Body of pancreas (tissue), 4 donors: ENCODE measurements at regions not wholly inside any gene's neighbourhood (a gene's known extent, or its start where the extent isn't known, plus 50 kb on each side); places are given as distances from the start of the nearest gene placed in this dataset.

Experiments
- ATAC-seq: fragments of 150-250 bp; one replicate; pipeline ENCODE4 v1.9.1; 2016
- DNase-seq, 4 donors: peaks; one replicate each; pipeline ENCODE4 v3.0.0-alpha.2; 2019
- H3K27ac ChIP-seq, 4 donors: fragments of 200-600 bp; sonication (generic); 1 replicate in 3 of 4; 2 replicates in 1 of 4; pipeline versions ENCODE4 v1.5.1 to v1.6.1; 2016 to 2019; ENCODE audit warnings: mild to moderate bottlenecking in 1 of 4, mixed read lengths in 1 of 4, moderate library complexity in 1 of 4
- H3K27me3 ChIP-seq, 2 donors: fragments of 200-600 bp; sonication (generic); one replicate each; pipeline ENCODE4 v1.6.0; 2016; ENCODE audit warnings: mild to moderate bottlenecking in 1 of 2
- H3K36me3 ChIP-seq, 2 donors: fragments of 200-600 bp; sonication (generic); replicated peaks in 1 of 2; 2 replicates each; pipeline ENCODE4 v1.5.1; 2016; ENCODE audit warnings: low read depth in 2 of 2; ENCODE audit not compliant: insufficient read depth in 1 of 2
- H3K4me1 ChIP-seq: fragments of 200-600 bp; sonication (generic); one replicate; pipeline ENCODE4 v1.6.0; 2016
- H3K4me3 ChIP-seq, 2 donors: fragments of 200-600 bp; sonication (generic); 1 replicate in 1 of 2; 2 replicates in 1 of 2; pipeline ENCODE4 v1.5.1; 2016 to 2019
- H3K9me3 ChIP-seq, 3 donors: fragments of 200-600 bp; sonication (generic); 1 replicate in 2 of 3; 2 replicates in 1 of 3; pipeline ENCODE4 v1.5.1; 2016
- CTCF ChIP-seq, 7 experiments: fragments of 450-650 bp in 4 of 7; fragments of 200-600 bp in 3 of 7; sonication (generic) in 3 of 7; IDR thresholded peaks; one replicate each; pipeline ENCODE4 v1.5.1; 2016 to 2019; ENCODE audit warnings: antibody characterized with exemption in 7 of 7
- POLR2A ChIP-seq, 3 donors: fragments of 450-650 bp; IDR thresholded peaks; one replicate each; pipeline ENCODE4 v1.6.1; 2016; ENCODE audit warnings: antibody characterized with exemption in 3 of 3, mild to moderate bottlenecking in 2 of 3
- WGBS, 2 donors: methylation state at CpG; one replicate each; pipeline ENCODE4 v1.1.5; 2017; 5-methylcytosine and 5-hydroxymethylcytosine counted together
- intact Hi-C: fragments of 100-400 bp; cut with DNase I; formaldehyde crosslinking; loops from one replicate; pipeline ENCODE4 v1.15.1; 2023

GRCh38 chr1:78222960-78223358 is 177.2 kb downstream of the GIPC2 start:
- intact Hi-C loops = no loop called here

GRCh38 chr1:78223417-78224215 is 177.8 kb downstream of the GIPC2 start:
- Histone ChIP-seq H3K27ac (peak overlapping the region; percentile 58 to 83 (median 78)), H3K36me3 (no peaks in the 10 kb centered on the region), H3K27me3 (no peaks in the 10 kb centered on the region), H3K4me3 (no peak overlapping the region), H3K9me3 (no peaks in the 10 kb centered on the region), H3K4me1 (peaks cover 51% of the 10 kb centered on the region)
- DNase-seq (peak in 3 of 4 donors; percentile 52 to 73 (median 55)), ATAC-seq (peak; percentile 88)
- WGBS, 2 donors = 19 to 30% methylated on average over 6 of the region's 6 CpGs
- intact Hi-C loops = no loop called here
- TF ChIP-seq CTCF (IDR thresholded peaks at IDR 0.05) (no peak), POLR2A (IDR thresholded peaks at IDR 0.05) (no peak)

More at GRCh38 chr1:78222960-78223358, 177.2 kb downstream of the GIPC2 start:
- Histone ChIP-seq H3K4me3 (no peak overlapping the region), H3K27me3 (no peaks in the 10 kb centered on the region), H3K9me3 (no peaks in the 10 kb centered on the region), H3K27ac (peak overlapping the region; percentile 58 to 83 (median 78)), H3K36me3 (no peaks in the 10 kb centered on the region), H3K4me1 (peaks cover 45% of the 10 kb centered on the region)
- TF ChIP-seq CTCF (IDR thresholded peaks at IDR 0.05) (no peak), POLR2A (IDR thresholded peaks at IDR 0.05) (no peak)
- DNase-seq (no peak), ATAC-seq (peak; percentile 6)

GRCh38 chr1:78224246-78224785 is 178.6 kb downstream of the GIPC2 start:
- no peak for TF ChIP-seq CTCF (IDR thresholded peaks at IDR 0.05)
- TF ChIP-seq POLR2A (IDR thresholded peaks at IDR 0.05) = no peak
- Histone ChIP-seq H3K9me3 (no peaks in the 10 kb centered on the region), H3K4me1 (peaks cover 51% of the 10 kb centered on the region), H3K4me3 (no peak overlapping the region), H3K27ac (peak overlapping the region; percentile 39 to 83 (median 78)), H3K27me3 (no peaks in the 10 kb centered on the region), H3K36me3 (no peaks in the 10 kb centered on the region)
- intact Hi-C loops = no loop called here
- ATAC-seq (no peak), DNase-seq (no peak)

- H3K9me3 ChIP-seq = no peaks in the 10 kb centered on the region
- H3K36me3 ChIP-seq = no peaks in the 10 kb centered on the region
- WGBS, 2 donors = 69 to 77% methylated on average over 3 of the region's 3 CpGs
- TF ChIP-seq POLR2A (IDR thresholded peaks at IDR 0.05) = no peak
- no peak for TF ChIP-seq CTCF (IDR thresholded peaks at IDR 0.05)
- H3K4me3 ChIP-seq = no peak overlapping the region
- no peak for ATAC-seq
- H3K27ac ChIP-seq = peak overlapping the region in 3 of 4 donors; percentile 1 to 44 (median 24)
- H3K4me1 ChIP-seq = peaks cover 51% of the 10 kb centered on the region
- intact Hi-C loops = no loop called here
- no peaks in the 10 kb centered on the region for H3K27me3 ChIP-seq
- DNase-seq = no peak
Measured at GRCh38 chr1:78224861-78225552, 179.2 kb downstream of the GIPC2 start.
